LNCaP clone FGC (cell line): ENCODE measurements at regions not wholly inside any gene's neighbourhood (a gene's known extent, or its start where the extent isn't known, plus 50 kb on each side); places are given as distances from the start of the nearest gene placed in this dataset.

ENCODE experiments used
- DNase-seq: peaks from one replicate; pipeline ENCODE4 v3.0.0-alpha.2; 2011; ENCODE audit warnings: low read depth
- H3K4me3 ChIP-seq: 2 replicates; pipeline ENCODE4 v1.5.1; 2011; ENCODE audit warnings: mild to moderate bottlenecking, low read depth, low read length, control low read depth
- TF ChIP-seq, protein P1 (sequence below): IDR thresholded peaks from 2 replicates; pipeline ENCODE4 v1.5.1; 2012; ENCODE audit warnings: mild to moderate bottlenecking; ENCODE audit not compliant: control insufficient read depth, insufficient read depth; ENCODE audit errors: extremely low read depth

DNA sequence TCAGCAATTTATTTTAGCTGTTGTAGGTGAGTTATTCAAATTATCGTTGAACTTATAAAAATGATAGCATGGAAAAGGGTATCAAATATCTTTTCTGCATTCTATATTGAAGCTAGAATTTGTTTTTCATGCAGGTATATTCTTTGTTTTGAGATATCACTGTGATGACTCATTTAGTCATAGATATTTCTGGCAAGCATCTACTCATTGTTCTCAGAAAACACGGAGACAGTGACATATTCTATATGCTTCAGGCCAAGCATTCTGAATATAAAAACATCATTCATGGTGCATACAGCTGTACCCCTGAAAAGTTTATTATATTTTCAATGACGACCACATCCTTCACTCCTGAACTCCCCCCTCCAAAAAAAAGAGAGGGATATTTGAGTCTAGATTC, 150.3 kb upstream of the GRIA1 start:
- TF ChIP-seq, protein P1, sequence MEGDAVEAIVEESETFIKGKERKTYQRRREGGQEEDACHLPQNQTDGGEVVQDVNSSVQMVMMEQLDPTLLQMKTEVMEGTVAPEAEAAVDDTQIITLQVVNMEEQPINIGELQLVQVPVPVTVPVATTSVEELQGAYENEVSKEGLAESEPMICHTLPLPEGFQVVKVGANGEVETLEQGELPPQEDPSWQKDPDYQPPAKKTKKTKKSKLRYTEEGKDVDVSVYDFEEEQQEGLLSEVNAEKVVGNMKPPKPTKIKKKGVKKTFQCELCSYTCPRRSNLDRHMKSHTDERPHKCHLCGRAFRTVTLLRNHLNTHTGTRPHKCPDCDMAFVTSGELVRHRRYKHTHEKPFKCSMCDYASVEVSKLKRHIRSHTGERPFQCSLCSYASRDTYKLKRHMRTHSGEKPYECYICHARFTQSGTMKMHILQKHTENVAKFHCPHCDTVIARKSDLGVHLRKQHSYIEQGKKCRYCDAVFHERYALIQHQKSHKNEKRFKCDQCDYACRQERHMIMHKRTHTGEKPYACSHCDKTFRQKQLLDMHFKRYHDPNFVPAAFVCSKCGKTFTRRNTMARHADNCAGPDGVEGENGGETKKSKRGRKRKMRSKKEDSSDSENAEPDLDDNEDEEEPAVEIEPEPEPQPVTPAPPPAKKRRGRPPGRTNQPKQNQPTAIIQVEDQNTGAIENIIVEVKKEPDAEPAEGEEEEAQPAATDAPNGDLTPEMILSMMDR = no peak
- no peak overlapping the region for H3K4me3 ChIP-seq
- no peak for DNase-seq

DNA sequence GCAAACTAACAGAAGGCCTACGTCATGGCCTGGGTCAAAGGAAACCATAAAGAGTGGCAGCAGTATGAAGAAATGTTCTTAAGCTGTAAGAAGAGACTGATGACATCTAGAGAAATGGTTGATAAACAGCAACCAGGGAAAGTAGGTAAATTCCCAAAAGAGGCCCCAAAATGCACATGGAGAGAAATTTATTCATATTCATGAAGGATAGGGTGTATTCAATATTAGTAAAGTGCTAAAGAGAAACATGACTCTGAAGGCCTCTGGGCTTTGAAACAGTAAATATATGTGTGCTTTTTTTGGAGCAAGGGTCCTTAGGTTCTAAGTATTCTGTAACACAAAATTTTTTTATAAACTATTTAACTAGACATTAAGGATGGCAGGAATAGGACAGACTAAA, 149.7 kb upstream of the GRIA1 start:
- no peak for DNase-seq
- H3K4me3 ChIP-seq = no peak overlapping the region
- TF ChIP-seq, protein P1 = no peak

DNA sequence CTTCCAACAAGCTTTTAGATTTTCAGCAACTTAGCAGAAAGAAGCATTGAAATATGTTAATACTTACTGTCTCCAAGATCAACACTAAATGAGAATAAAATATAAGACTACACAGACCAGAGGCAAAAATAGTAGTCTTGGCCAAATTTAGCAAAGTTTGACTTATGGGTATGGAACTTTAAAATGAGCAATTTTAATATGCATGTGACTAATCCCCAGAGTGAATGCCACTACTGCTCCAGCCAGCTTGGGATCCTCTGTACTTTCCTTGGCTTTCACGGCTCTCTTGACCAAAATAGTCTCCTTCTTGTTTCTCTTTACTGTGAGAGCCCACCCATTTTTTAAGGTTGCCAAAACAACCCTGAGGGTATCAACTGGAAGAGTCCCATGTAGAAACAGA, 148.0 kb upstream of the GRIA1 start:
- H3K4me3 ChIP-seq = no peak overlapping the region
- TF ChIP-seq, protein P1 = no peak
- no peak for DNase-seq

DNA sequence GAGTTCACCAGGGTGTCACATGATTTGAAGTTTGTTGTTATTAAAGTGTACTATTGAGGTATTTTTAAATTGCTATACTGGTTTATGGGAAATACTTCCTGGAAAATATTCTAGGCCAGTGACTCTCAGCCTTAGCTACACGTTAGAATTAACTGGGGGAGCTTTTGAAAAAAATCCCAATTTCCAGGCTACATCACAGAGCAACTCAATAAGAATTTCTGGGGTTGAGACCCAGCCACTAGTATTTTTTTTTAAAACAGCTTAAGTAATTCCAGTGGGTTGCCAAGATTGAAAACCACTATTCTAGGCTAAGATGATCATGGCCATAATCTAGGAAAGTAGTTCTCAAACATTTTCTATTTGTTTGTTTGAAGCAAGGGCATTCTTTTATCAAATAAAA, 142.9 kb upstream of the GRIA1 start:
- no peak for DNase-seq
- TF ChIP-seq, protein P1 = no peak
- no peak overlapping the region for H3K4me3 ChIP-seq

DNA sequence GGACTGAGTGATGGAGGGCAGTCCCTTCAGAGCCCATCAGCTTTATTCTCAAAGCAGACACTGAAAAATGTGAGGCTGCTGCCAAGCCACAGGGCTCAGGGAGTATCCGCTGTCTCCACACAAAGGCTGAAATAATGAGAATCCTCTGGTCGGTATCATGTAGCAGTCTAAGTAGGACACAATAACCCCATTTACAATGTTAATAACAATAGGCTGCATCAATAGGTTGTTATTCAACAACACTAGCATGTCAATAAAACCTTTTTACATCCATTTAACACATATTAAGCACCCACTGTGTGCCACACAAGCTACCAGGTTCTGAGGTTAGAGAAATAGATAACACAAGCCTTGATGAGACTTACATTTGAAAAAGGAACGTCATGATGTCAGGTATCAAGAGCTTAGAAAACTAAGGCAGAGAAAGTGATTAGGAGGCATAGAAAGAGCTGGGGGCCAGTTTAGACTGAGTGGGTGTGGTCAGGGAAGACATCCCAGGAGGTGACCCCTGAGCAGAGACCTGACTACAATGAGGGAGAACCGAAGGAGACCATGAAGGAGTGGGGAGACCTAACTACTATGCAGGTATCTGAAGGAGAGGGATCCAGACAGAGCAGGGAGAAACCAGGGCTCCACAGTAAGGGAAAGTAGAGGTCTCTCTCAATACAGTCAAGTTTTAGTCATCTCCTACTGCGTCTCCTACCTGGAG, 140.1 kb upstream of the GRIA1 start:
- TF ChIP-seq, protein P1 = no peak
- no peak overlapping the region for H3K4me3 ChIP-seq
- no peak for DNase-seq

DNA sequence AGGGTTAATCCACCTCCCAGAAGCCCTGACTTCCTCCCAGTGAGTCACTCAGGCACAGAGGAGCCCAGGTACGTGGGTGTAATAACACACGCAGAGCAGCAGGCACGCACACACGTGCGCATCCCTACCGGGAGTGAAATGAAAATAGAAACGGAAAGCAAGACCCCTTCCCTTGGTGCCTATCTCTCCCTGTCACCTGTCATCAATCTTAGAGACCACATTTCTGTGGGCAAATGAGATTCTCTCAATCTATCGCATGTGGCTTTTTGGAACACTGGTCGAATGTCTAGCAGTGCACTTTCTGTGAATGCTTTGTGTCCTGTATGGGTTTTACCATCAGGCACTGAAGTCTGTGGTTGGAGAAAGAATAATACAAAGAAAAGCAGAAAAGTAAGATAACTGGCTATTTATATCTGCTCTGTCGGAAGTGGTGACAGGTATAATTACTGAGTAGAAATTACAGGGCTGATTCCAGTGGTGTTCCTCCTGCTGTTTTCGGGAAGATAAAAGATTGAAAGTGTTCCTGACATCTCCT, 137.7 kb upstream of the GRIA1 start:
- DNase-seq = no peak
- no peak overlapping the region for H3K4me3 ChIP-seq

More for the DNA sequence above, 137.7 kb upstream of the GRIA1 start:
- TF ChIP-seq, protein P1 = no peak
